Ishikawa (cell line): ENCODE measurements at regions not wholly inside any gene's neighbourhood (a gene's known extent, or its start where the extent isn't known, plus 50 kb on each side); places are given as distances from the start of the nearest gene placed in this dataset.

ENCODE experiments used
- CEBPB ChIP-seq: IDR thresholded peaks from 2 replicates; pipeline ENCODE4 v1.6.1; 2012
- CREB1 ChIP-seq: IDR thresholded peaks from 2 replicates; pipeline ENCODE4 v1.6.1; 2012; ENCODE audit warnings: low read depth
- EGR1 ChIP-seq: IDR thresholded peaks from 2 replicates; pipeline ENCODE4 v1.6.1; 2012
- EP300 ChIP-seq: IDR thresholded peaks from 2 replicates; pipeline ENCODE4 v1.6.1; 2012; ENCODE audit warnings: borderline replicate concordance
- FOXM1 ChIP-seq: IDR thresholded peaks from 2 replicates; pipeline ENCODE4 v1.6.1; 2012; ENCODE audit warnings: low read depth, borderline replicate concordance
- NFIC ChIP-seq: IDR thresholded peaks from 2 replicates; pipeline ENCODE4 v1.6.1; 2012
- RAD21 ChIP-seq: IDR thresholded peaks from 2 replicates; pipeline ENCODE4 v1.6.1; 2012; ENCODE audit warnings: low read depth
- TAF1 ChIP-seq: IDR thresholded peaks from 2 replicates; pipeline ENCODE4 v1.6.1; 2012; ENCODE audit warnings: low read depth, mild to moderate bottlenecking
- TCF12 ChIP-seq: IDR thresholded peaks from 2 replicates; pipeline ENCODE4 v1.6.1; 2012; ENCODE audit warnings: low read depth
- TEAD4 ChIP-seq: IDR thresholded peaks from 2 replicates; pipeline ENCODE4 v1.6.1; 2012
- YY1 ChIP-seq: IDR thresholded peaks from 2 replicates; pipeline ENCODE4 v1.6.1; 2012; ENCODE audit warnings: low read depth
- ZBTB7A ChIP-seq: IDR thresholded peaks from 2 replicates; pipeline ENCODE4 v1.6.1; 2012; ENCODE audit warnings: low read depth
- TF ChIP-seq, protein P1 (sequence below): IDR thresholded peaks from 2 replicates; pipeline ENCODE4 v1.6.1; 2012
- TF ChIP-seq, protein P2 (sequence below): IDR thresholded peaks from 2 replicates; pipeline ENCODE4 v1.6.1; 2012
- TF ChIP-seq, protein P3 (sequence below): IDR thresholded peaks from 2 replicates; pipeline ENCODE4 v1.6.1; 2012; ENCODE audit warnings: low read depth, mild to moderate bottlenecking

DNA sequence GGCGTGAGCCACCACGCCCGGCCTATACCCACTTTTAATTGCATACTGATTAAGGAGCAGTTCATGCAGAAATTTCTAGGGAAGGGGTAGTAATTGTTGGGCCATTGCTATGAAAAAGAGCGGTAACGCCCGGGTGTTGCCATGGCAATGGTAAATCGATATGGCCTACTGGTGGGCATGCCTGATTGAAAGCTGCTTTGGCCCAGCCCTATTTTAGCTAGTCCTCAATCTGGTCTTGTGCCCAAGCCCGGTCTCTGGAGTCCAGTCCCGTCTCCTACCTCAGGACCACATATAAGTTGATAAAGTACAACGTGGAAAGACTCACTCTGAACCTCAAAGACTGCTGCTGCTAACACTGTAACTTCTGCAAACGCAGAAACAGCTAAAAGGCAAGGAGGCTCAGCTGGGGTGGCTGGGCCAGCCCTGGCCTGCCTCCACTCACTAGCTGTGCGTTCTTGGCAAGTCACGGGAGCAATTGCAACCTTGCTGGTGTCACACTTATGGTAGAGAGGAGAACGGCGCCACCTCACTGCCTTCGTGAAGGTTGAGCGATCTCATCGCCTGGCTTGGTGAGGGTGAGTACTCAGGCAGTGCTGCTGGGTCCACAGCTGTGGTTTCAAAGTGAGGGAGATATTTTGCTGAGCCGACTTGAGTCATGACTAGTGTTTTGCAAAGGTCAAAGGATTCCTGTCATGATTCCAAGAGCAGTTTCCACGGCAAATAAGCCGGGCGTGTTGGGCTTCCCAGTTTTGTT, 57.0 kb upstream of the GRPEL1 start:
- TF ChIP-seq, protein P1, sequence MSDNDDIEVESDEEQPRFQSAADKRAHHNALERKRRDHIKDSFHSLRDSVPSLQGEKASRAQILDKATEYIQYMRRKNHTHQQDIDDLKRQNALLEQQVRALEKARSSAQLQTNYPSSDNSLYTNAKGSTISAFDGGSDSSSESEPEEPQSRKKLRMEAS, result no peak
- TF ChIP-seq, protein P2, sequence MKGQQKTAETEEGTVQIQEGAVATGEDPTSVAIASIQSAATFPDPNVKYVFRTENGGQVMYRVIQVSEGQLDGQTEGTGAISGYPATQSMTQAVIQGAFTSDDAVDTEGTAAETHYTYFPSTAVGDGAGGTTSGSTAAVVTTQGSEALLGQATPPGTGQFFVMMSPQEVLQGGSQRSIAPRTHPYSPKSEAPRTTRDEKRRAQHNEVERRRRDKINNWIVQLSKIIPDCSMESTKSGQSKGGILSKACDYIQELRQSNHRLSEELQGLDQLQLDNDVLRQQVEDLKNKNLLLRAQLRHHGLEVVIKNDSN, result no peak
- TF ChIP-seq, protein P3, sequence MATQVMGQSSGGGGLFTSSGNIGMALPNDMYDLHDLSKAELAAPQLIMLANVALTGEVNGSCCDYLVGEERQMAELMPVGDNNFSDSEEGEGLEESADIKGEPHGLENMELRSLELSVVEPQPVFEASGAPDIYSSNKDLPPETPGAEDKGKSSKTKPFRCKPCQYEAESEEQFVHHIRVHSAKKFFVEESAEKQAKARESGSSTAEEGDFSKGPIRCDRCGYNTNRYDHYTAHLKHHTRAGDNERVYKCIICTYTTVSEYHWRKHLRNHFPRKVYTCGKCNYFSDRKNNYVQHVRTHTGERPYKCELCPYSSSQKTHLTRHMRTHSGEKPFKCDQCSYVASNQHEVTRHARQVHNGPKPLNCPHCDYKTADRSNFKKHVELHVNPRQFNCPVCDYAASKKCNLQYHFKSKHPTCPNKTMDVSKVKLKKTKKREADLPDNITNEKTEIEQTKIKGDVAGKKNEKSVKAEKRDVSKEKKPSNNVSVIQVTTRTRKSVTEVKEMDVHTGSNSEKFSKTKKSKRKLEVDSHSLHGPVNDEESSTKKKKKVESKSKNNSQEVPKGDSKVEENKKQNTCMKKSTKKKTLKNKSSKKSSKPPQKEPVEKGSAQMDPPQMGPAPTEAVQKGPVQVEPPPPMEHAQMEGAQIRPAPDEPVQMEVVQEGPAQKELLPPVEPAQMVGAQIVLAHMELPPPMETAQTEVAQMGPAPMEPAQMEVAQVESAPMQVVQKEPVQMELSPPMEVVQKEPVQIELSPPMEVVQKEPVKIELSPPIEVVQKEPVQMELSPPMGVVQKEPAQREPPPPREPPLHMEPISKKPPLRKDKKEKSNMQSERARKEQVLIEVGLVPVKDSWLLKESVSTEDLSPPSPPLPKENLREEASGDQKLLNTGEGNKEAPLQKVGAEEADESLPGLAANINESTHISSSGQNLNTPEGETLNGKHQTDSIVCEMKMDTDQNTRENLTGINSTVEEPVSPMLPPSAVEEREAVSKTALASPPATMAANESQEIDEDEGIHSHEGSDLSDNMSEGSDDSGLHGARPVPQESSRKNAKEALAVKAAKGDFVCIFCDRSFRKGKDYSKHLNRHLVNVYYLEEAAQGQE, result no peak
- TF ChIP-seq ZBTB7A (no peak), TAF1 (no peak), NFIC (no peak), CEBPB (no peak), CREB1 (no peak), RAD21 (no peak), EGR1 (no peak), TEAD4 (no peak), TCF12 (no peak), EP300 (no peak), FOXM1 (no peak), YY1 (no peak)

DNA sequence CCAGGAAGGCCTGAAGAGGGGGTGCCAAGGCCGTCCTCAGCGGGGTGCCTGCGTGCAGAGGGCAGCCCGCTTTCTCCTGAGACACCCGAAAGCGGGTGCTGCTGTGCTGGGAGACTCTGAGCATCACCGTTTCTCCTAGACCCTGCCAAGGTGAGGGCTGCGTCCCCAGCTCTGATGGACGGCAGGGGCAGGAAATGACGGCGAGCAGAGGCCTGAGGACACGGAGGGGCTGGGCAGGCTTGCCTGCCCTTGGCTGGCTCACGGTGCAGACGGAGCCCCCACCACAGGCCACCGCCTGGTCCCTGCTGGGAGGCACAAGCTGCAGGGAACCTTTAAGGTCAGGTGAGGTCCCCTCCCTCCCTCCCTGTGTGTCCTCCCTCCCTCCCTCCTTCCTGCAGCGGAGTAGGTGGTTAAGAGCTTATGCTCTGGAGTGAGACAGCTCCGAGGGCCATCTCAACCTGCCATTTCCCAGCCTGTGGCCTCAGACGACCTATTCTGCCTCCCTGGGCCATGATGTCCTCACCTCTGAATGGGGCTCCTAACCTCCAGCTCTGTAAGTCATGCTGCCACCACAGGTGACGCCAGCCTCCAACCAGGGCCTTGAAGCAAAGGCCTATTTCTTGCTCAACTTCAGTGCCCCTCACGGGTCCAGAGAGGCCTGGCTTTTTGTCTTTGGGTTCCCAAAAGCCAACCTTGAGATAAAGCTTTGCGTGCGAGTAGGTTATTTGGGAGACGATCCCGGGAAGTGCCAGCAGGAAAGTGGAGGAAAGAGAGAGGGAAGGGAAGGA, 54.2 kb upstream of the GRPEL1 start:
- TF ChIP-seq, protein P1, result no peak
- TF ChIP-seq YY1, result no peak
- no peak for TF ChIP-seq ZBTB7A
- no peak for TF ChIP-seq TCF12

DNA sequence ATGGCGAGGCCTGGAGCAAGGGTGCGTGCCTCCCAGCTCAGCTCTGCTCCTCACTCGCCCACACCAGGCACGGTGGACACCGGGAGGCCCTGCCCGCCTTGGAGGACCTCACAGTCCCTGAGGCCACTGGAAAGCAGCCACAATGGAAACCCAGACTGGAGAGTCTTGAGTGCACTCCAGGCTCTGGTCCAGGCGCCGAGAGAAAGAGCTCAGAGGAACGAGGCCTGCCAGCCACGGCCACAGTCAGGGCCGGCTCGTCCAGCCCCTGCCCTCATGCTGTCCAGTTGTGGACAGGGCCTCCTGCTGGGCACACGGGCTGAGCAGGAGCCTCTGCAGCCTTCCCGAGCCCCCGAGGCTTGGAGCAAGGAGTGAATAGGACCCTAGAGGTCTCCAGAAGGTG, 53.3 kb upstream of the GRPEL1 start:
- TF ChIP-seq TAF1 (no peak), CEBPB (no peak), TCF12 (no peak), ZBTB7A (no peak), YY1 (no peak), TEAD4 (no peak), CREB1 (no peak), EGR1 (no peak), RAD21 (no peak), FOXM1 (no peak), EP300 (no peak), NFIC (no peak)
- TF ChIP-seq, protein P3, result no peak
- TF ChIP-seq, protein P2, result no peak
- TF ChIP-seq, protein P1, result no peak

DNA sequence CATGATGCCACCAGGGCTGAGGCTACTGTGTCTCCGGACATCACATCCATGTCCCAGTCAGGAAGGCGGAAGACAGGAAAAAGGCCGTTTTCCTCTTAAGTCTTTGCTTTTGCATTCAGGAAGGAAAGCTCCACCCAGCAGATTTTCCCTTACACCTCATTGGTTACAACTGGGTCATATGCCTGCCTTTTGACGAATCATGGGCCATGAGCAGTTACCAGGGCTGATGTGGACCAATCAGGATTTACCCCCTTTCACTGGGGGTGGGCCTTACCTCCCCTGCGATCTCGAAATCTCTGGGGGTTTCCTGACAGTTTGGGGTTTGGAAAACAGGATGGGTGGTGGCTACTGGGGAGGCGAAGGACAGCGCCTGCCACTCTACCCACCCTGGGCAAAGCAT, 52.5 kb upstream of the GRPEL1 start:
- TF ChIP-seq NFIC, result no peak
- TF ChIP-seq, protein P2, result peak; percentile 83
